Loucy (cell line): ENCODE measurements at regions not wholly inside any gene's neighbourhood (a gene's known extent, or its start where the extent isn't known, plus 50 kb on each side); places are given as distances from the start of the nearest gene placed in this dataset.

ENCODE experiments used
- H2AFZ ChIP-seq: fragments of 200-600 bp; sonication (generic); 2 replicates; pipeline ENCODE4 v1.6.0; 2016; ENCODE audit warnings: antibody characterized with exemption, mild to moderate bottlenecking, low read length, moderate library complexity
- H3F3A ChIP-seq: fragments of 200-600 bp; 2 replicates; pipeline ENCODE4 v1.6.0; 2016; ENCODE audit warnings: antibody characterized with exemption, low read depth, mild to moderate bottlenecking
- H3K27me3 ChIP-seq: fragments of 200-600 bp; sonication (generic); 2 replicates; pipeline ENCODE4 v1.6.1; 2014; ENCODE audit warnings: low read length, mild to moderate bottlenecking; ENCODE audit not compliant: insufficient read depth, poor library complexity, severe bottlenecking
- H3K36me3 ChIP-seq: fragments of 200-600 bp; sonication (generic); 2 replicates; pipeline ENCODE4 v1.6.1; 2016; ENCODE audit warnings: low read length; ENCODE audit not compliant: insufficient read depth
- H3K4me1 ChIP-seq: fragments of 200-600 bp; sonication (generic); 2 replicates; pipeline ENCODE4 v1.5.1; 2014; ENCODE audit warnings: low read length, mild to moderate bottlenecking; ENCODE audit not compliant: insufficient read depth, poor library complexity, severe bottlenecking
- H3K4me2 ChIP-seq: fragments of 200-600 bp; sonication (generic); 2 replicates; pipeline ENCODE4 v1.6.0; 2014; ENCODE audit warnings: antibody characterized with exemption, low read length, low read depth, mild to moderate bottlenecking; ENCODE audit not compliant: poor library complexity, severe bottlenecking
- H3K4me3 ChIP-seq: fragments of 200-600 bp; sonication (generic); 2 replicates; pipeline ENCODE4 v1.5.1; 2014; ENCODE audit warnings: low read length, mild to moderate bottlenecking, mixed read lengths; ENCODE audit not compliant: poor library complexity, severe bottlenecking
- H3K79me2 ChIP-seq: fragments of 200-600 bp; sonication (generic); 2 replicates; pipeline ENCODE4 v1.6.1; 2014; ENCODE audit warnings: low read length; ENCODE audit not compliant: insufficient read depth
- H3K9ac ChIP-seq: fragments of 200-600 bp; sonication (generic); 2 replicates; pipeline ENCODE4 v1.6.0; 2014; ENCODE audit warnings: mild to moderate bottlenecking, low read depth, low read length, moderate library complexity; ENCODE audit not compliant: poor library complexity, severe bottlenecking
- H3K9me2 ChIP-seq: fragments of 200-600 bp; sonication (generic); replicated peaks from 2 replicates; pipeline ENCODE4 v1.6.1; 2016; ENCODE audit warnings: low read depth, low read length, mixed read lengths
- H3K9me3 ChIP-seq: fragments of 200-600 bp; sonication (generic); 2 replicates; pipeline ENCODE4 v1.6.1; 2014; ENCODE audit warnings: mild to moderate bottlenecking, antibody characterized with exemption, low read length, low read depth; ENCODE audit not compliant: insufficient read depth
- H4K20me1 ChIP-seq: fragments of 200-600 bp; sonication (generic); 2 replicates; pipeline ENCODE4 v1.6.0; 2014; ENCODE audit warnings: antibody characterized with exemption, low read length, mild to moderate bottlenecking; ENCODE audit not compliant: insufficient read depth, poor library complexity, severe bottlenecking
- CTCF ChIP-seq: fragments of 200-600 bp; sonication (generic); conservative IDR thresholded peaks from 2 replicates; pipeline ENCODE4 v1.5.1; 2014; ENCODE audit warnings: mild to moderate bottlenecking, antibody characterized with exemption, low read length
- EZH2phosphoT487 ChIP-seq: fragments of 200-600 bp; IDR thresholded peaks from 2 replicates; pipeline ENCODE4 v1.6.1; 2018; ENCODE audit warnings: antibody characterized with exemption, mild to moderate bottlenecking, moderate library complexity, borderline replicate concordance

GRCh38 chr5:57939335-57939734 lies 456.7 kb upstream of the ACTBL2 start:
- no peaks in the 10 kb centered on the region for H3F3A ChIP-seq
- no peaks in the 10 kb centered on the region for H3K9me3 ChIP-seq
- no peaks in the 10 kb centered on the region for H3K79me2 ChIP-seq
- H2AFZ ChIP-seq, result no peak overlapping the region
- H3K27me3 ChIP-seq, result no peaks in the 10 kb centered on the region
- peak overlapping the region; percentile 9 for H3K4me2 ChIP-seq
- no peaks in the 10 kb centered on the region for H3K9me2 ChIP-seq
- H4K20me1 ChIP-seq, result no peaks in the 10 kb centered on the region
- H3K4me1 ChIP-seq, result peaks cover 12% of the 10 kb centered on the region
- no peak overlapping the region for H3K4me3 ChIP-seq
- H3K36me3 ChIP-seq, result no peaks in the 10 kb centered on the region
- no peak overlapping the region for H3K9ac ChIP-seq
- no peak for TF ChIP-seq EZH2phosphoT487
- TF ChIP-seq CTCF, result no peak

- Histone ChIP-seq H4K20me1 (no peaks in the 10 kb centered on the region), H2AFZ (no peak overlapping the region), H3K9me3 (no peaks in the 10 kb centered on the region), H3K9ac (no peak overlapping the region), H3K36me3 (no peaks in the 10 kb centered on the region), H3K9me2 (no peaks in the 10 kb centered on the region), H3F3A (no peaks in the 10 kb centered on the region), H3K4me2 (no peak overlapping the region), H3K4me3 (no peak overlapping the region), H3K4me1 (peaks cover 12% of the 10 kb centered on the region), H3K27me3 (no peaks in the 10 kb centered on the region), H3K79me2 (no peaks in the 10 kb centered on the region)
- TF ChIP-seq EZH2phosphoT487 (no peak), CTCF (no peak; the same call in 1 of the 2 replicates)
Observed at GRCh38 chr5:57938174-57938557, 455.6 kb upstream of the ACTBL2 start.

- H3K27me3 ChIP-seq, result no peaks in the 10 kb centered on the region
- peaks cover 12% of the 10 kb centered on the region for H3K4me1 ChIP-seq
- H4K20me1 ChIP-seq, result no peaks in the 10 kb centered on the region
- TF ChIP-seq EZH2phosphoT487, result no peak
- no peak for TF ChIP-seq CTCF
- no peak overlapping the region for H3K4me3 ChIP-seq
- no peaks in the 10 kb centered on the region for H3K9me2 ChIP-seq
- no peaks in the 10 kb centered on the region for H3K79me2 ChIP-seq
- H3K4me2 ChIP-seq, result no peak overlapping the region
- no peak overlapping the region for H2AFZ ChIP-seq
- no peak overlapping the region for H3K9ac ChIP-seq
- no peaks in the 10 kb centered on the region for H3K9me3 ChIP-seq
- H3F3A ChIP-seq, result no peaks in the 10 kb centered on the region
- H3K36me3 ChIP-seq, result no peaks in the 10 kb centered on the region
Observed at GRCh38 chr5:57937501-57938173, 455.0 kb upstream of the ACTBL2 start.
